ENCODE measurements at regions not wholly inside any gene's neighbourhood (a gene's known extent, or its start where the extent isn't known, plus 50 kb on each side); places are given as distances from the start of the nearest gene placed in this dataset.

- TF ChIP-seq CTCF (IDR thresholded peaks at IDR 0.05) (no peak), POLR2A (IDR thresholded peaks at IDR 0.05) (no peak)
These were observed 621.1 kb downstream of the STK39 start for GRCh38 chr2:167626301-167626700.

Data from lower leg skin (tissue), 3 donors.